ENCODE measurements at regions not wholly inside any gene's neighbourhood (a gene's known extent, or its start where the extent isn't known, plus 50 kb on each side); places are given as distances from the start of the nearest gene placed in this dataset.

- no peak for DNase-seq (ENCODE audit: low spot score)
Observed at GRCh38 chr18:76255070-76255683, 239.9 kb downstream of the ZNF516 start.

DNA sequence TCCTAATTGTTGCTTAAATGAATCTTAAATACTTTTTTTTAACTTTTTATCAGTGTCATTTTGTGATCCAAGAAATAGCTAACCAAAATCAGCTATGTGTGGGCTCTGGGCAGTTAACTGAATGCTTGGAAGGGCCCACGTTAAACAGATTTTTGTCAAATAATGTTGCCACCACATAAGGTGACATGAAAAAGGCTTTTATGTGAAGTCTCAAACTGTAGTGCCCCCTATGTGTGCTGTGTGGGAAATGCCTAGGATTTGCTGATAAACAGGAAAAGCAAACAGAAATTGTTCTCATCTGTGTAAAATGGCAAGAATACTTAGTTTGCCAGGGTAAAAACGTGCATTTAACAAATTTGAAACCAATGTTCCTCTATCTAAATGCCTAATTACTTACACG lies 242.2 kb downstream of the ZNF516 start:
- DNase-seq (ENCODE audit: low spot score) = no peak

DNA sequence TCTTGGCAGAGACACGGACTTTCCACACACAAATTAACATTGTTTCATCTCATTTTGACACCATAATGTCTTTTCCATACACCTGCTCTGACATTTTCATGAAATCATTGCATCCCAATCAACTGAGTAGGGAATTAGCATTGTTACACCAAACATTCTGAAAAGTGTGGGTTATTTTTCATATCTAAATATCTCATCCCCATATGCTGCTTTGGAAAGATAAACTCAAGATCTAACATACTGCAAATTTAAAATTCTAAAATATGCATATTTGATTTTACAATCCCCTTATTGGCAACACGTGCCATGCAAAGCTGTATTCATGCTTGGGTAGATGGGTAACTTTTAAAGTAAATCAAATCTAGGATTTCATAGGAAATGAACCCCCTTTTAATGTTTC lies 242.9 kb downstream of the ZNF516 start:
- no peak for DNase-seq (ENCODE audit: low spot score)

GRCh38 chr18:76251691-76252090 lies 243.4 kb downstream of the ZNF516 start:
- DNase-seq (ENCODE audit: low spot score) = no peak

DNA sequence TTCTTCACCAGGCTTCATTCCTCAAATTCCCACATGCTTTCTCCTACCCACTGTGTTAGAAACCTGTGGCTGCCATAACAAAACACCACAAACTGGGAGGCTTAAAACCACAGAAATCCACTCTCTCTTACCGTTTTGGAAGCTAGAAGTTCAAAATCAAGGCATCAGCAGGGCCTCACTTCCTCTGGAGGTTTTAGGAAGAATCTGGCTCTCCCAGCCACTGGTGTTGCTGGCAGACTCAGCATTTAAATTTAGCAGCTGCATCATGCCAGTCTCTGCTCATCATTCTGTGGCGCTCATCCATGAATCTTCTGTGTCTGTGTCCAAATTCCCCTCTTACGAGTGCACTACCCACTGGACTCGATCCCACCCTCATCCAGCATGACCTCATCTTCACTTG lies 248.5 kb downstream of the ZNF516 start:
- no peak for DNase-seq (ENCODE audit: low spot score)

- DNase-seq (ENCODE audit: low spot score) = no peak
Observed at GRCh38 chr18:76234676-76235060, 260.4 kb downstream of the ZNF516 start.

DNA sequence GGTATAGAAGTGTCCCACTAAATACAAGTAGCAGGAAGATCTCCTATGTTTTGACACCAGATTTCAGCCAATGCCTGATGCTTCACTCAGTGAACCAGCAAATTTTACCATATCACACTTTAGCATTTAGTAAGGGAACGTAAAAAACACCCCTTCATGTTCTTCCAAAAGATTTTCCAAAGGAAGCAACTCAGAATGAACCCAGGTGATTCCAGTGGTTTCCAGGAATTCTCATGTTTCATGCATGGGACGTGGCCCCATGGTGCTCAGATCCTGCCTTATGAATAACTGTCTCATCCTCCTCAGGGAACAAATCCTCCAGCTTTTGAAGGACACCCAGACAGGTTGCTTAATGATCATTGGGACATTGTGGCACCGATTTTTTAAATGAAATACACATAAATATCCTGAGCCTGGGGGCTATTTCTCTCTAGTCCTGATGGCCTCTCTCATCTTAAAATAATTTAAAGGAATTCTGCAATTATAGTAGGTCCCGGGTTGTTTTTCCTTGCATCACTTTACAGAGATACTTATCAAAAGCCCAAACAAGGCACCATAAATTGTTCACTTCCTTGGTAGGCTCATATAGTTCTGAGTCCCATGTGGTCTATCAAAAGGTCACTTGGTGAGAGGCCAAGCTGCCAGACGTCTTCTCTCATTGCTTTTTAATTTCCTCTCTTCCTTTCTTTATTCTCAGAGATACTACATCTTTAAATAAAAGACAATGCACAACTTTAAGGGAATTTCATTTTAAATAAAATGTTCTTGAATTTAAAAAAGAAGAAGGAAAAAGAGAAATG lies 261.0 kb downstream of the ZNF516 start:
- no peak for DNase-seq (ENCODE audit: low spot score)

GRCh38 chr18:76233406-76233805 lies 261.6 kb downstream of the ZNF516 start:
- DNase-seq (ENCODE audit: low spot score) = no peak

GRCh38 chr18:76232779-76233178 lies 262.3 kb downstream of the ZNF516 start:
- no peak for DNase-seq (ENCODE audit: low spot score)

DNA sequence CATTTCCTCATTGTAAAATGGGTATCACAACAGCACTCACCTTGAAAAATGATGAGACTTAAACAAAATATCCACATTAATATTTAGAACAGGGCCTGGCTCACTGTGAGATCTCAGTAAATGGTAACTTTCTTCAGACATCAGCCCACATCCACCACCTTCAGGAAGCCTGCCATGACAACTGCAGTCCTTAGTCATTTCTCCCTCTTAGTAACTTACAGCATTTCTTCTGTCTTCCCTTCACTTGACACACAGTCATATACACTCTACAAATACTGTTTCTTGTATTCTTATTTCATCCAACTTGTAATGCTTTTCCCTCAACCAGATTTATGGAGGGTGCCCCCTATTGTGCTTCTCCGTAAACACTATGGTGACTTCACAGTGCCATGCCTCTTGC lies 263.0 kb downstream of the ZNF516 start:
- DNase-seq (ENCODE audit: low spot score) = no peak

GRCh38 chr18:76231402-76231801 lies 263.6 kb downstream of the ZNF516 start:
- DNase-seq (ENCODE audit: low spot score) = no peak

DNA sequence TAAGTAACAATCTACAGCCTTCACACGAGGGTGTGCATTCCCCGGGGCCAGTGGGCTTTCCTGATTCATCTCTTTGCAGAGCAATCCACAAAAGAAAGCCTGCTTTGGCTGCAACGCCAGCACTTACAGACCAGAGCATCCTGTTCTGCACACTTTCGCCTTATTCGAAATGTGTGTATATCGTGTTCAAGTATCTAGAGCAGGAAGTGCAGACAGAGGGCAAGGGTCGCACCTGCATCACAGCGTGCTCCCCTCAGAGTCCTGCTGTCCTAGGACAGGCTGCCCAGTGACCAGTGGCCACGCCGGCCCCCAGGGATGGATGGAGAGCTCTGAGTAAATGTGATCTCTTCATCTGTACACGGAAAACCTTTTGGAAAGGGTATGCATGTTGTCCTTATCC lies 264.3 kb downstream of the ZNF516 start:
- no peak for DNase-seq (ENCODE audit: low spot score)

- DNase-seq (ENCODE audit: low spot score) = no peak
Observed at GRCh38 chr18:76228716-76229115, 266.3 kb downstream of the ZNF516 start.

DNA sequence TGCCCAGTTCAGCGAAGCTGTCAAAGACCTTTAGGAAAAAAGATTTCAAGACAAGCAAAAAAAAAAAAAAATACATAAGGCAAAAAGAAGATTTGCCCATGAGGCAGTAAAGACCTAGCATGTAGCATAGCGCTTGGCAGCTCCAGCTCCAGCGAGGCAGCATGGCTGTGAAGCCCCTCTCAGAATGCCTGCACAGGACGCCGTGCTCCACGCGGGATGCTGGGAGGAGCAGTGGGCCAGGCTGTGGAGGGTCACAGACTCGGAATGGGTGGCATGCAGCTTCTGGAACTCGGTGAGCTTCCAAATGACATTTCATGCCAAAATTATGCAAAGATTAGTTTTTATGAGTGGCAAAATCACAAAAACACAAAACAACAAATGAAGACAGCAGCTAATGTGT lies 267.3 kb downstream of the ZNF516 start:
- DNase-seq (ENCODE audit: low spot score) = no peak

- DNase-seq (ENCODE audit: low spot score) = no peak
Observed at GRCh38 chr18:76223403-76223802, 271.6 kb downstream of the ZNF516 start.

GRCh38 chr18:76219023-76219422 lies 276.0 kb downstream of the ZNF516 start:
- DNase-seq (ENCODE audit: low spot score) = no peak

DNA sequence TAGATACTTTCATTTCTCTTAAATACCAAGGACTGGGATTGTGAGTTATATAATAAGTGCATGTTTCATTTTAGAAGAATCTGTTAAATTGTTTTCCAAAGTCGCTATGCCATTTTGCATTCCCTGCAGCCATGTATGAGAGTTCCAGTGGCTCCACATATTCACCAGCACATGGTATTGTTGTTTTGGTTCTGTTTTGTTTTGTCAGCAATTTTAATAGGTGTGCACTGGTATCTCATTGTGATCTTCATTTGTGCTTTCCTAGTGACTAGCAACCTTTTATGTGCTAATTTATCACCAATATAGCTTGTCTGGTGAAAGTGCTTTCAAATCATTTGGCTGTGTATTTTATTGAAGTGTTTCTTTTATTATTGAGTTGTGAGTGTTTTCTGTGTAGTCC lies 278.9 kb downstream of the ZNF516 start:
- DNase-seq (ENCODE audit: low spot score) = no peak

DNA sequence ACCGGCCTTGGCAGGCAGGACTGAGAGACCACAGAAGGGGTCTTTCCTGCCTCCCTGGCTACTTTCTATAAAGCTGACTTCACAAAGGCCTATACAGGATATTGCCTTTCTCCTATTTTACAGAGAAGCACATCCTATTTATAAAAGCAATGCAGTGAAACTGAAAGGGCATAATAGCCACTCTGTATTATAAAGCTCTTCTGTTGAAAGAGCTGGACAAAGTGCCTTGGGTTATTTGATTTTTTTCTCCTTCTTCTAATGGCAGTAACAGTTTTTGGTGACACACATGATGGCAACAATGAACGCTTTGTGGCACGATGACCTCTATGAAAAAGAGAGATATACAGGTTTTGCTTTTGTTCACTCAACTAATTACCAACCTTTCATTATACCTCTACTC lies 281.1 kb downstream of the ZNF516 start:
- DNase-seq (ENCODE audit: low spot score) = no peak

DNA sequence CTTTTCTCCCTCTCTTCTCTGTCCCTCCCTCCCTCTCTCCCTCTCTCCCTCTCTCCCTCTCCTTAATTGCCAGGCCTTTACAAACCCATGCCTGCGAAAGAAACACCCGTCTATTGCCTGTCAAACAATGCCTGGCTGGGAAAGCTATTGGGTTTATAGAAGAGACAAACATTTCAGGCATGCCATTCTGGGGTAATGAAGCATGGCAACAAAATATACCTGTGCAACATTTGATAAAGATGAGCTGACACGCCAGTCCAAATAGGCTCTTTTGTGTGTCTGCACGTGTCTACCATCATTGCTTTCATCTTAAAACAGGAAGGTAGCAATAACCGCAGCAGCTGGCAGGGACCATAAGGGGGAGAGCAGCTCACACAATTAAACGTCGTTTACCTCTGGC lies 282.1 kb downstream of the ZNF516 start:
- DNase-seq (ENCODE audit: low spot score) = no peak

GRCh38 chr18:76209597-76209996 lies 285.4 kb downstream of the ZNF516 start:
- peak; percentile 71 for DNase-seq (ENCODE audit: low spot score)

- DNase-seq (ENCODE audit: low spot score) = peak; percentile 30
Observed at GRCh38 chr18:76208678-76209306, 286.2 kb downstream of the ZNF516 start.

DNA sequence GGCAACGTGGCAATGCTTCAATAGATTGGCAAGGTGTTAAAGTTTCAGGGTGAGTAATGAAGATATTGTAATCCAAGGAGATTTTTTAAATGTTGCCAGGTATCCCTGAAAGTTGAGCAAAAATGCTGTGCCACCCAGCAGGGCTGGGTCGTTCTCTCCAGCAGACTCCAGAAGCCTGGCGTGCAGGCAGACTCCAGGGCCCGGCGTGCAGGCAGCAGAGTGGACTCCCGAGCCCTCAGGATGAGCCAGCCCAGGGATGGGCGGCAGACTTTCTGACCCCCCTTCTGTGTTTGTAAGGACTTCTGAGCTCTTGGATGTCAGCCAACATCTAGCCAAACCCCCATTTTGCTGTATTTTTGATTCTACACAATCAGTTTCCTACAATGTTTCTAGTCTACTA lies 289.1 kb downstream of the ZNF516 start:
- DNase-seq (ENCODE audit: low spot score) = no peak

- no peak for DNase-seq (ENCODE audit: low spot score)
Observed at GRCh38 chr18:76203552-76203951, 291.5 kb downstream of the ZNF516 start.

DNA sequence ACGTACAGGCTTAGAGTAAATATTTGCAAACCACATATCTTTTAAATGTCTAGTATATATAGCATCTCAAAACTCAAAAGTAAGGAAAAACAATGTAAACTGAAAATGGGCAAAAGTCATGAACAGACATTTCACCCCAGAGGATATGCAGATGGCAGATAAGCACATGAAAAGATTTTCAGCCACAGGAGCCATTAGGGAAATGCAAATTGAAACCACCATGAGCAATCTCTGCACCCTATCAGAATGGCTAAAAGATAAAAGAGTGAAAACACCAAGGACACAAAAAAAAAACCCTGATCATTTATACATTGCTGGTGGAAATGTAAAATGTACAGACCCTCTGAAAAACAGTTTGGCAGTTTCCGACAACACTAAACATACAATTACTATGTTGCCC lies 292.7 kb downstream of the ZNF516 start:
- DNase-seq (ENCODE audit: low spot score) = no peak
